Immature natural killer cell (primary cell): ENCODE measurements at regions not wholly inside any gene's neighbourhood (a gene's known extent, or its start where the extent isn't known, plus 50 kb on each side); places are given as distances from the start of the nearest gene placed in this dataset.

ENCODE experiments used
- DNase-seq, 3 donors: peaks; one replicate each; pipeline ENCODE4 v3.0.0; 2022; ENCODE audit warnings: mixed read lengths in 1 of 3
- H3K27ac Mint-ChIP-seq, 6 donors: one replicate each; pipeline ENCODE4 v1.8.0; 2020; ENCODE audit warnings: mixed read lengths in 6 of 6, mild to moderate bottlenecking in 5 of 6, inconsistent platforms in 4 of 6, moderate library complexity in 3 of 6
- H3K27me3 Mint-ChIP-seq, 3 donors: one replicate each; pipeline ENCODE4 v1.8.0; 2020 to 2021; ENCODE audit warnings: low read depth in 3 of 3, mild to moderate bottlenecking in 3 of 3, mixed read lengths in 3 of 3, moderate library complexity in 3 of 3, inconsistent platforms in 1 of 3
- H3K36me3 Mint-ChIP-seq, 3 donors: one replicate each; pipeline ENCODE4 v1.8.0; 2020; ENCODE audit warnings: mixed read lengths in 3 of 3, inconsistent platforms in 2 of 3, mild to moderate bottlenecking in 2 of 3
- H3K4me1 Mint-ChIP-seq, 2 donors: one replicate each; pipeline ENCODE4 v1.8.0; 2020; ENCODE audit warnings: inconsistent platforms in 2 of 2, mild to moderate bottlenecking in 2 of 2, mixed read lengths in 2 of 2, moderate library complexity in 1 of 2
- H3K4me3 Mint-ChIP-seq, 5 donors: one replicate each; pipeline ENCODE4 v1.8.0; 2020; ENCODE audit warnings: mild to moderate bottlenecking in 5 of 5, mixed read lengths in 5 of 5, inconsistent platforms in 3 of 5, moderate library complexity in 3 of 5
- H3K9me3 Mint-ChIP-seq, 6 donors: one replicate each; pipeline ENCODE4 v1.8.0; 2020; ENCODE audit warnings: mild to moderate bottlenecking in 6 of 6, mixed read lengths in 6 of 6, inconsistent platforms in 4 of 6, moderate library complexity in 3 of 6

DNA sequence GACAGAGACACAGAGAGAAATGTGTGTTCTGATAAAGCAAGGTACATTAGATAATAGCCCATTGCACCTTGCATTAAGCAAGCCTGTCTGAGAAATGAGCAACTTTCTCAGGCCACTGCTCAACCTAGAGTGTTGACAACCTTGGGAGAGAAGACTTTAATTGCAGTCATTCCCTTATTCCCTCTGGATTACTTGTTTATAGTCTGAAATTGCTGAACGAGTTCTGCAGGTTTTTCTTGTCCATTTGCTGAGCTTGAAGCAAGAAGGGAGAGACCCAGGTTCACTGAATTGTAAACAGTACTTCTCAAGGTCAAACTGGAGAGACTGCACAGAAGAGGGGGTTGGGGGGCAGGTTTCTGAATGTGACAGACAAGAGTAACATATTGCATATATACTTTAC, 159.4 kb upstream of the PLEKHG7 start:
- H3K27me3 Mint-ChIP-seq, result peaks cover 0 to 7% (median 2%) of the 10 kb centered on the region in 3 donors
- peaks cover 0 to 17% (median 0%) of the 10 kb centered on the region in 3 donors for H3K36me3 Mint-ChIP-seq
- peak overlapping the region; percentile 31 to 94 (median 82) for H3K27ac Mint-ChIP-seq
- DNase-seq, result no peak
- peaks cover 0 to 2% (median 0%) of the 10 kb centered on the region in 6 donors for H3K9me3 Mint-ChIP-seq
- H3K4me1 Mint-ChIP-seq, result peaks cover 60 to 63% of the 10 kb centered on the region in 2 donors
- H3K4me3 Mint-ChIP-seq, result peak overlapping the region; percentile 1 to 48 (median 21)

DNA sequence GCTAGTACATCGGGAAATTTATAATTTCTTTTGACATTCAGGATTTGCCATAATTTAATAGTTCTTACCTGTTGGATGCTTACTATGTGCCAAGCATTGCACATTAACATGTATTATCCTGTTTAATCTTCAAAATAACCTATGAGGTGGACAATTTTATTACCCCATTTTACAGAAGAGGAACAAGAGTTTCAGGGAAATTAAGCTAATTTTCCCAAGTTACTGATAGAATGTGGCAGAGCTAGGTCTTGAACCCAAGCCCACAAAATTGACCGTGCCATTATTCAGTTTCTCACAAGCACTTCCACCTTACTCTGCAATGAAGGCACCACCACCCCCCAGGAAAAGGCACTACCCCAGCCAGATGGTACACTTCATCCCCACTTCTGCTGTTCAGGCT, 161.1 kb upstream of the PLEKHG7 start:
- no peak for DNase-seq
- H3K36me3 Mint-ChIP-seq, result peaks cover 0 to 17% (median 0%) of the 10 kb centered on the region in 3 donors
- peak overlapping the region; percentile 93 to 100 (median 98) for H3K27ac Mint-ChIP-seq
- H3K27me3 Mint-ChIP-seq, result peaks cover 0 to 7% (median 2%) of the 10 kb centered on the region in 3 donors
- H3K9me3 Mint-ChIP-seq, result peaks cover 0 to 2% (median 0%) of the 10 kb centered on the region in 6 donors
- H3K4me1 Mint-ChIP-seq, result peaks cover 71 to 78% of the 10 kb centered on the region in 2 donors
- H3K4me3 Mint-ChIP-seq, result peak overlapping the region; percentile 21 to 87 (median 67)

DNA sequence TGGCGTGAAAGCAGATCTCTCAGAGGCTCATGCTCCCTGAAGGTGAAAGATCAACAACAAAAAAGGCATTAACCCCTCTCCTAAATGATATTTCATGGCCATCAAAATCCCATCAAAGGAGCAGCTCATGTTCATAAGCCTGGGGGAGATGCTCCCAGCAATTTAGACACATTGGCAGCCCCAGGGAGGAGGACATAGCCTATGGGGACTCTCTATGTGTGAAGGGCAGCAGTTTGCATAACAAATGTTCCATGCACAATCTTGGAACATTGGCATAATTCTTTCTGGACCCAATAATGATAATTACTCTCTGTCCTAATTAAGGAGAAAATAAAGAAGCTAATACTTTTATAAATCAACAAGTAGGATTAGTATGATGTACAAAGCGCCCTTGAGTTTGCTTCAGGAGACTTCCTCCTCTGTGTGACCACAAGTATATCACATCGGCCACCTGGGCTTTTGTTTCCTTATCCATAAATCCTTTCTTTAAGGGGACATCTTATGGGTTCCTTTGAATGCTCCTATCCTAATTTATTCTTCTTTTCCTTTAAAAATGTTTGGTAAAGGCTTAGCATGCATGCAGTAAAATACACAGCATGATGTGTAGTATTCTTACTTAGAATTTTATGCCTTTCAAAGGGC, 161.9 kb upstream of the PLEKHG7 start:
- peak overlapping the region; percentile 93 to 100 (median 98) for H3K27ac Mint-ChIP-seq
- H3K36me3 Mint-ChIP-seq, result peaks cover 0 to 17% (median 2%) of the 10 kb centered on the region in 3 donors

DNA sequence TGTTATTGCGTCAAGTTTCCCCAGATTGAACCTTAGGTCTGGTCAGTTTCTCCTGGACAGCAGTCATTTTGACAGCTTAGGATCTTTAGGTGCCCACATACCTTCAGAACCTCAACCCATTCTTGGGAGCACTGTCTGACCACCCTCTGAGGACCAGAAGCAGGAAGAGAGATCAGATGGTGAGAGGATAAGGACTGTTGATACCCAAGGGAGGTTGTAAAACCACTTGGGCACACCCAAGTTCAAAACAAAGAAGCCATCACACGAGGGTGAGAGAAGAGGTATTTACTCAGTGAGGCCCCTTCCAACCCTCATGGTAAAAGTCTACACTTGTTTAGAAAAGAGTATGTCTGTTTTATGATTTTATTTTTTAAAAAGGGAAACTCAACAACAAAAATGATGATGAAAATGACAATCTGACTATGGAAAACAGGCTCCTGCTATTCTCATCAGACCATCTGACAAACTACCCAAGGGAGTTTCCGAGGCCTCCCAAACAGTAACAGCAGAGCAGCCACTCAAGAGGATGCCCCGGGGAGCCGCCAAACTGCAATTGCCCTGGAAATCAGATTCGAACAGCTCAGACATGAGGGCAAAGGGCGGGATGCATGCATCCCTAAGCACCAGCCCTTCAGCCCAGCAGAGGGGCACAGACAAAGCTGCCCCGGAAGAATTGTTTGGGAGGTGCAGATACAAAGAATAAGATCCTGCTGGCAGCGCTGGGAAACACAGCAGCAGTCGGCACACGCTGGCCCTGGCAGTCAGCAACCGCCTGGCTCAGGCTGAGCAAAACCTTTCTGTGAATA, 162.6 kb upstream of the PLEKHG7 start:
- DNase-seq, result peak; percentile 56 to 68 (median 62)
- peaks cover 76 to 94% of the 10 kb centered on the region in 2 donors for H3K4me1 Mint-ChIP-seq

More for the DNA sequence above, 161.9 kb upstream of the PLEKHG7 start:
- Mint-ChIP-seq H3K9me3 (peaks cover 0 to 2% (median 0%) of the 10 kb centered on the region in 6 donors), H3K4me1 (peaks cover 75 to 86% of the 10 kb centered on the region in 2 donors), H3K27me3 (peaks cover 0 to 8% (median 2%) of the 10 kb centered on the region in 3 donors), H3K4me3 (peak overlapping the region; percentile 54 to 87 (median 81))
- no peak for DNase-seq

DNA sequence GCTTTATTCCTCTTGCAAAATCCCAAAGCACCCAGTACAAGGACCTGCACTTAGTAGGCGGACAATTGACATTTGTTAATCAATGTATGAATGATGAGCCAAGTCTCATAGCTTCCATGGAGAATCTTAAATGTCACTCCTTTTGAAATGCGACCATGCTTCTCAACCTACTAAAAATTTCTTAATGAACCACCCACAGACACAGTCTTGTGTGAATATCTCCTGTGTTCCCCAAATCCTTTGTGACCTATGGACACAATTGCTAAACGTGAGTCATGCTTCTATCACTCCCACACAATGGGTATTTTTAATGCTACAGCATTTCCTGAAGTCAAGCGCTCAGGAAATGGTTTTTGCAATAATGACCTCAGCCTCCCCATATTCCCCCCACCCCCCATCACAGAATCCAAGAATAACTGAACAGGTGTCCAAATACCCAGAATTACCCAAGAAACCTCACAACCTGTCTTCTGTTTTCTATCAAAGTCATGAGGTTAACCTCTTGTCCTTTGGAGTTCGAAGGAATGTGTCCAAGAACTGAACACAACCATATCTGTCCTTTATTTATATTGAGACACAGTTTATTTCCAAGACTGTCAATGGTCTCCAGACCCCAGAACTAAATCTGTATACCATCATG, 163.6 kb upstream of the PLEKHG7 start:
- peaks cover 70 to 89% of the 10 kb centered on the region in 2 donors for H3K4me1 Mint-ChIP-seq
- peaks cover 0 to 11% (median 4%) of the 10 kb centered on the region in 3 donors for H3K36me3 Mint-ChIP-seq
- peak; percentile 26 to 44 (median 29) for DNase-seq
- H3K27ac Mint-ChIP-seq, result peak overlapping the region; percentile 93 to 100 (median 98)
- H3K9me3 Mint-ChIP-seq, result no peaks in the 10 kb centered on the region
- H3K4me3 Mint-ChIP-seq, result peak overlapping the region; percentile 54 to 87 (median 81)
- H3K27me3 Mint-ChIP-seq, result peaks cover 0 to 9% (median 2%) of the 10 kb centered on the region in 3 donors

More for the DNA sequence above, 162.6 kb upstream of the PLEKHG7 start:
- Mint-ChIP-seq H3K27me3 (peaks cover 0 to 9% (median 2%) of the 10 kb centered on the region in 3 donors), H3K27ac (peak overlapping the region; percentile 93 to 100 (median 98)), H3K36me3 (peaks cover 0 to 17% (median 4%) of the 10 kb centered on the region in 3 donors), H3K9me3 (peaks cover 0 to 2% (median 0%) of the 10 kb centered on the region in 6 donors), H3K4me3 (peak overlapping the region; percentile 54 to 87 (median 81))

DNA sequence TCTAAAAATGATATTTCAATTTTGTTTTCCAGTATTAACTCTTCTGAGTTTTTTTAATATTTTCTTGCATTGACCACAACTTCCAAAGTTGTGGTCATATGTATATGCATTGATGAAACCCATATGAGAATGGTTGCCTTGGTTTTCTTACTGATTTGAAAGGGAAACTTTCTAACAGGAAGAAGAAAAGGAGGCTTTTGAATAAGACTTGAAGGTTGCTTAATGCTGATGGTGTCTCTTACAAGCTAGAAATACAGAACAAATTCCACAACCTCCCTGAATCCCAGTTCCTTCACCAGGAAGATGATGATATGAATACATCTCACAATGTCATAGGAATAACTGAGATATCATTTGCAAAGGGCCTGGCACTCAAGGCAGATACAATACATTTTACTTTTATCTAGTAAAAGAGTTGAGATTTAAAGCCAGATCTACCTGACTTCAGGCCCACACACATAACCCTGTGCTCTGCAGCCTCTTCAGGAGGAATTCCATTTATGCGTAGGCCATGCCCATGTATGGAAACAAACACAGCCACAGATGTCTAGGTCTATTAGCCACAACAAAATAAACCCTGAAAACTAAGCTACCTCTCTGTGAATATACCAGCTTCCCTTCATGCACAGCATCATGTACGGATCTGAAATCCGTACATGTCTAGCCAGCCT, 165.4 kb upstream of the PLEKHG7 start:
- peak overlapping the region in 4 of 5 donors; percentile 5 to 58 (median 27) for H3K4me3 Mint-ChIP-seq
- H3K36me3 Mint-ChIP-seq, result peaks cover 0 to 8% (median 4%) of the 10 kb centered on the region in 3 donors
- H3K9me3 Mint-ChIP-seq, result no peaks in the 10 kb centered on the region
- H3K27ac Mint-ChIP-seq, result peak overlapping the region; percentile 58 to 93 (median 78)
- H3K4me1 Mint-ChIP-seq, result peaks cover 55 to 73% of the 10 kb centered on the region in 2 donors
- peaks cover 0 to 9% (median 2%) of the 10 kb centered on the region in 3 donors for H3K27me3 Mint-ChIP-seq
- DNase-seq, result no peak

DNA sequence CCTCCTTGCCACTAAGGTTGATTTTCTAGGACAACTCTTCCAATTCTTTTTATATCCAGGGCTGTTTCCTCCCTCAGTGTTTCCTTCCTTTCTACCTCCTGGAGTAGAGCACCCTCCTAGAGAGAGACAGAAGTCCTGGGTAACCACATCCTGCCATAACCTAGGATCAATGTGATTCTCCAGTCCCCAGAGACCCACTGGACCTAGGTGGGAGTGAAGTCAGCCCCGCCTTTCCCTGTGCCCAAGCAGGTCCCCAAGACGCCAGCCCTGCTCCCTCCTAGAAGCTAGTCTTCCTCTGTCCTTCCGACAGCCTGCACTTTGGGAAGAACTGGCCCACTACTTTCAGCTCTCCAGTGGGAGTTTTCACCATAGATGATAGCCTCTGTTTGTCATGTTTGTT, 166.8 kb upstream of the PLEKHG7 start:
- Mint-ChIP-seq H3K36me3 (peaks cover 0 to 14% (median 8%) of the 10 kb centered on the region in 3 donors), H3K4me1 (peaks cover 41 to 62% of the 10 kb centered on the region in 2 donors)

DNA sequence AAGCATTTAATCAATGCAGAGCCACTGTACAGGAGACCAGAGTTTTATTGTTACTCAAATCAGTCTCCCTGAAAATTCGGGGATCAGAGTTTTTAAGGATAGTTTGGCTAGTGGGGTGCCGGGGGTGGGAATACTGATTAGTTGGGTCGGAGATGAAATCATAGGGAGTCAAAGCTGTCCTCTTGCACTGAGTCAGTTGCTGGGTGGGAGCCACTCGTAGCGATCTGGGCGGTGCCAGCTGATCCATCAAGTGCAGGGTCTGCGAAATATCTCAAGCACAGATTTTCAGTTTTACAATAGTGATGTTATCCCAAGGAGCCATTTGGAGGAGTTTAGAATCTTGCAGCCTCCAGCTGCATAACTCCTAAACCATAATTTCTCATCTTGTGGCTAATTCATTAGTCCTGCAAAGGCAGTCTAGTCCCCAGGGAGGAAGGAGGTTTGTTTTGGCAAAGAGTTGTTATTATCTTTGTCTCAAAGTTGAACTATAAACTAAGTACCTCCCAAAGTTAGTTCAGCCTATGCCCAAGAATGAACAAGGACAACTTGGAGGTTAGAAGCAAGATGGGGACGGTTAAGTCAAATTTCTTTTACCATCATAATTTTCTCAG, 169.4 kb upstream of the PLEKHG7 start:
- Mint-ChIP-seq H3K27ac (peak overlapping the region in 1 of 6 donors; percentile 76), H3K27me3 (peaks cover 0 to 2% (median 0%) of the 10 kb centered on the region in 3 donors), H3K4me3 (no peak overlapping the region), H3K36me3 (peaks cover 0 to 15% (median 8%) of the 10 kb centered on the region in 3 donors), H3K4me1 (peaks cover 34 to 60% of the 10 kb centered on the region in 2 donors), H3K9me3 (peaks cover 0 to 2% (median 0%) of the 10 kb centered on the region in 6 donors)
- DNase-seq, result no peak

More for the DNA sequence above, 166.8 kb upstream of the PLEKHG7 start:
- Mint-ChIP-seq H3K27me3 (peaks cover 0 to 9% (median 2%) of the 10 kb centered on the region in 3 donors), H3K9me3 (no peaks in the 10 kb centered on the region), H3K27ac (peak overlapping the region in 2 of 6 donors; percentile 8 to 51), H3K4me3 (no peak overlapping the region)
- no peak for DNase-seq

DNA sequence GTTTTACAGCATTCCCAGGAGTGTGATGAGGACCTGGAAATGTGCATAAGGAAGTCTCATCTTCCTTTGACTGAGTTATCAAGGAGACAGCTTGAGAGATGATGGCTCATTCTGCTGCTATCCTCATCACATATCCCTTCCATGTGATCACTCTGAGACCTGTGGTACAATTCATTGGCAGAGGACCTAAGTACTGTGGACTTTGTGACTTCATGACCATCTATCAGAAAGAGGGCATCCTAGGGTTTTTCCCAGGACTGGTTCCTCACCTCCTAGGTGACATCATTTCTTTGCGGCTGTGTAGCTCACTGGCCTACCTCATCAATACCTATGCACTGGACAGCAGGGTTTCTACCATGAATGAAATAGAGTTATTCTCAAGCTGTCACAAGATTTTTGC, 172.1 kb upstream of the PLEKHG7 start:
- H3K9me3 Mint-ChIP-seq, result peaks cover 0 to 2% (median 0%) of the 10 kb centered on the region in 6 donors
- no peak overlapping the region for H3K4me3 Mint-ChIP-seq
- H3K27ac Mint-ChIP-seq, result peak overlapping the region in 1 of 6 donors; percentile 10
- H3K27me3 Mint-ChIP-seq, result no peaks in the 10 kb centered on the region
- H3K36me3 Mint-ChIP-seq, result peaks cover 0 to 11% (median 8%) of the 10 kb centered on the region in 3 donors
- no peak for DNase-seq
- peaks cover 26 to 49% of the 10 kb centered on the region in 2 donors for H3K4me1 Mint-ChIP-seq

DNA sequence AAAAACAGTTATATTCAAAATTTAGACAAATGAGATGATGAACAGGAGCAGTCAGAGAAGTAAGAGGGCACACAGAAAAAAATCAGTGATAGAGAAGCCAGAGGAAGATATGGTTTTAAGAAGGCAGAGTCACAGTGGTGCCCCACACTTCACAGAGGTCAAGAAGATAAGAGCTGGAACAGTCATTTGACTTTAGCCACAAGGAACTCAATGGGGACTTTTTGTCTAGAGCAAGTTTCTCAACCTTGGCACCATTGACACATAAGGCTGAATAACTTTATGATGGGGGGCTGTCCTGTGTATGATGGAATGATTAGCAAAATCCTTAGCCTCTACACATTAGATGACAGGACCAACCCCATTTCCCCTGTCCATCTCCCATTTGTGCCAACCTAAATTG, 172.8 kb upstream of the PLEKHG7 start:
- Mint-ChIP-seq H3K4me3 (peak overlapping the region in 1 of 5 donors; percentile 15), H3K27ac (peak overlapping the region in 3 of 6 donors; percentile 14 to 52 (median 49)), H3K4me1 (peaks cover 33 to 50% of the 10 kb centered on the region in 2 donors), H3K27me3 (peaks cover 0 to 1% (median 0%) of the 10 kb centered on the region in 3 donors), H3K9me3 (peaks cover 0 to 2% (median 0%) of the 10 kb centered on the region in 6 donors), H3K36me3 (peaks cover 0 to 11% (median 8%) of the 10 kb centered on the region in 3 donors)
- no peak for DNase-seq

DNA sequence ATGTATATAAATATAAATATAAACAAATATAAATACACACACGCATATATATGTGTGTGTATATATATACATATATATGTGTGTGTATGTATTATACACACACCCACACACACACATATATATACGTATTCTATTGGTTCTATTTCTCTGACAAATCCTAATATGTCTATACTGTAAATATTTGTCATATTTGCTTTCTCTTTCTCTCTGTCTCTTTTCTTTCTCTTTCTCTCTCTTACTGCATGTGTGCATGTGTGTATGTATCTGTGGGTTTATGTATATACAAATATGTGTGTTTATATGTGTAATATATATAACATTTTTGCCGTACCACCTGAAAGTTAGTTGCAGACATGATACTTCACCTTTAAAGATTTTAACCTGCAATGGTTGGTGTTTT, 174.2 kb upstream of the PLEKHG7 start:
- no peak overlapping the region for H3K27ac Mint-ChIP-seq
- peaks cover 0 to 1% (median 0%) of the 10 kb centered on the region in 3 donors for H3K27me3 Mint-ChIP-seq
- H3K4me1 Mint-ChIP-seq, result peaks cover 46 to 63% of the 10 kb centered on the region in 2 donors
- H3K9me3 Mint-ChIP-seq, result peaks cover 0 to 2% (median 0%) of the 10 kb centered on the region in 6 donors
- no peak overlapping the region for H3K4me3 Mint-ChIP-seq
- H3K36me3 Mint-ChIP-seq, result peaks cover 0 to 16% (median 10%) of the 10 kb centered on the region in 3 donors
- no peak for DNase-seq

DNA sequence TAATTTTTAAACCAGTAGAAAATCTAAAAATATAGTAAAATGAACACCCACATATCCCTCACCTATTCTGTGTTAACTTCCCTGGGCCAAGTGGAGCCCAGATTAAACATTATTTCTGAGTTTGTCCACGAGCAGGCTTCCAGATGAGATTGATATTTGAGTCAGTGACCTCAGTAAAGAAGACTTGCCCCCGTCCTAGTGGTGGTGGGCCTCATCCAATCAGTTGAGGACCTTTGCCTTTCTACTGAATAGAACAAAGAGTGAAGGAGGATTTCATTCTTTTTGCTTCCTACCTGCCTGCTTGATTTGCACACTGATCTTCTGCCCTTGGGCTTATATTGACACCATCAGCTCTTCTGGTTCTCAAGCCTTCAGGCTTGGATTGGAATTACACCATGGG, 174.7 kb upstream of the PLEKHG7 start:
- Mint-ChIP-seq H3K4me1 (peaks cover 50 to 68% of the 10 kb centered on the region in 2 donors), H3K27me3 (peaks cover 0 to 1% (median 0%) of the 10 kb centered on the region in 3 donors), H3K36me3 (peaks cover 0 to 20% (median 10%) of the 10 kb centered on the region in 3 donors), H3K27ac (peak overlapping the region in 1 of 6 donors; percentile 31), H3K4me3 (no peak overlapping the region), H3K9me3 (peaks cover 0 to 2% (median 0%) of the 10 kb centered on the region in 6 donors)
- no peak for DNase-seq
